Activated T-cell treated with anti-CD3 and anti-CD28 coated beads, Interleukin-2, amount 50 U/mL, for 72 hours (primary cell): ENCODE measurements at regions not wholly inside any gene's neighbourhood (a gene's known extent, or its start where the extent isn't known, plus 50 kb on each side); places are given as distances from the start of the nearest gene placed in this dataset.
"Not testable (repeated sequence)": the region's sequence is repeated elsewhere in the genome, so short reads cannot be mapped to it uniquely, and the experiment has no call there.

ENCODE experiments used
- ATAC-seq, 2 donors: fragments of 150-1000 bp; cut with Tn5 transposase; replicated peaks in 1 of 2; 2 replicates each; pipeline ENCODE4 v1.10.0; 2021; ENCODE audit warnings: moderate library complexity in 2 of 2, mild to moderate bottlenecking in 1 of 2
- DNase-seq, 2 donors: peaks; one replicate each; pipeline ENCODE4 v3.0.0; 2021 to 2022; ENCODE audit warnings: mixed read lengths in 1 of 2
- H3K27ac Mint-ChIP-seq: one replicate; pipeline ENCODE4 v1.8.0; 2022; ENCODE audit warnings: mild to moderate bottlenecking, moderate library complexity, mixed read lengths
- H3K27me3 Mint-ChIP-seq: one replicate; pipeline ENCODE4 v1.8.0; 2022; ENCODE audit warnings: low read depth, mixed read lengths
- H3K36me3 Mint-ChIP-seq, 2 donors: one replicate each; pipeline ENCODE4 v1.8.0; 2022; ENCODE audit warnings: mixed read lengths in 2 of 2, mild to moderate bottlenecking in 1 of 2; ENCODE audit not compliant: insufficient read depth in 2 of 2
- H3K4me1 Mint-ChIP-seq: one replicate; pipeline ENCODE4 v1.8.0; 2022; ENCODE audit warnings: low read depth, mixed read lengths
- H3K4me3 Mint-ChIP-seq, 2 donors: one replicate each; pipeline ENCODE4 v1.8.0; 2022; ENCODE audit warnings: mild to moderate bottlenecking in 2 of 2, mixed read lengths in 2 of 2, moderate library complexity in 2 of 2
- H3K9me3 Mint-ChIP-seq, 2 donors: one replicate each; pipeline ENCODE4 v1.8.0; 2022; ENCODE audit warnings: mixed read lengths in 2 of 2

DNA sequence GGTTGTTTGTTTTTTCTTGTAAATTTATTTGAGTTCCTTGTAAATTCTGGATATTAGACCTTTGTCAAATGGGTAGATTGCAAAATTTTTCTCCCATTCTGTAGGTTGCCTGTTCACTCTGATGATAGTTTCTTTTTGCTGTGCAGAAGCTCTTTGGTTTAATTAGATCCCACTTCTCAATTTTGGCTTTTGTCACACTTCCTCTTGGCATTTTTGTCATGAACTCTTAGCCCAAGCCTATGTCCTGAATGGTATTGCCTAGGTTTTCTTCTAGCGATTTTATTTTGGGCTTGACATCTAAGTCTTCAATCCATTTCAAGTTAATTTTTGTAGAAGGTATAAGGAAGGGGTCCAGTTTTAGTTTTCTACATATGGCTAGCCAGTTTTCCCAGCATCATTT, 82.8 kb upstream of the PHACTR1 start:
- not testable (repeated sequence) for H3K4me3 Mint-ChIP-seq, H3K36me3 Mint-ChIP-seq, H3K4me1 Mint-ChIP-seq, ATAC-seq, H3K27ac Mint-ChIP-seq, DNase-seq, H3K9me3 Mint-ChIP-seq
- peaks cover 40% of the 10 kb centered on the region for H3K27me3 Mint-ChIP-seq

DNA sequence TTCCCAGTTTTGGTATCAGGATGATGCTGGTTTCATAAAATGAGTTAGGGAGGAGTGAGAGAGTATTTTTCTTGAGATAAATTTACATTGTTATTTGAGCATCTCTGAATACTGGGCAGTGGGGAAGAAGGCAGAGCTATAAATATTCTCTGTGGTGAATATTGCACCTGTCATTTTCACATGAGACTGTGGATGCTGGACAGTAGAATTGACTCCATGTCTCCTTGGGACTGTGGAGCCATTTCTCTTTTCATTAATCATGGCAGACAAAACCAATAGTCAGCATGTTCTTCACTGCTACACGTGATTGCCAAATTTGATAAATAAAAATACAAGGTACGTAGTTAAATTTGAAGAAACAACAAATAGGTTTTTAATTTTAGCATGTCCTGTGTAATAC, 81.2 kb upstream of the PHACTR1 start:
- peaks cover 8% of the 10 kb centered on the region for H3K4me1 Mint-ChIP-seq
- peaks cover 39% of the 10 kb centered on the region for H3K27me3 Mint-ChIP-seq
- DNase-seq (no peak), ATAC-seq (no peak)
- H3K4me3 Mint-ChIP-seq, result no peak overlapping the region
- H3K27ac Mint-ChIP-seq, result no peak overlapping the region
- peaks cover 0 to 4% of the 10 kb centered on the region in 2 donors for H3K9me3 Mint-ChIP-seq
- H3K36me3 Mint-ChIP-seq, result peaks cover 3% of the 10 kb centered on the region in 2 donors

DNA sequence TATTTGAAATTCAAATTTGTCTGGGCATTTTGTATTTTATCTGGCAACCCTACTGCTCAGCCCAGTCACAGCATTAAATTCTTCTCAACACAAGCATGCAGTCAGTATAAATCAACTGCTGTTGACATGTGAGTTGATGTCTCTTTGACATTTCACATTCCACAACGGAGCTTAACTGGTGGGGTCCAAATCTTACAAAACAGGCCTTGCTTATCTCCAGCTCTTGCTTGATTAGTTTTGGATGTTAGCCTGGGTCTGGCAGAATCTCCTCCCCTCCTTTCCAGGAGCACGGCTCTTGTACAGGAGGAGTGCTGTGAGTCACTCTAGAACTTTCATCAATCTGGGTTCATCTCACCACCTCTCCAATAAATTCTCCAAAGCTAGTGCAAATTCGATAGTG, 80.8 kb upstream of the PHACTR1 start:
- DNase-seq, result no peak
- Mint-ChIP-seq H3K27ac (no peak overlapping the region), H3K9me3 (peaks cover 0 to 6% of the 10 kb centered on the region in 2 donors), H3K27me3 (peaks cover 39% of the 10 kb centered on the region), H3K36me3 (peaks cover 3% of the 10 kb centered on the region in 2 donors), H3K4me1 (peaks cover 8% of the 10 kb centered on the region), H3K4me3 (no peak overlapping the region)
- ATAC-seq, result no peak

DNA sequence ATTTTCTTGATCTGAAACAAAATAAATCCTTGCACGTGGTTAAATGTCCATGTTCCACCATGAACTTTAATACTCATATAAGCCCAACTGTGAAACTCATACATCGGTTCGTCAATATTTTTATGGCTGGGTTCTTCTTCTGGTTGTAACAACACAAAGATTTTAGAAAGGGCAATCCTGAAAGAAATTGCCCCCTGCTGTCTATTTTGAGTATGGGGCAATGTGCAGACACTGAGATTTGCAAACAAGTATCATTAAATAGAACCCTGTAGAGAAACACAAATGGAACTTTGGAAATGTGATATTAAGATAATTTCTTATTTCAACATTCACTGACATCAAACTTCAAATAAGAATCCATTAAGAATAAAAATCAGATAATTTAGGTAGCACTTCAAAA, 80.2 kb upstream of the PHACTR1 start:
- H3K27me3 Mint-ChIP-seq, result peaks cover 39% of the 10 kb centered on the region
- peaks cover 8% of the 10 kb centered on the region for H3K4me1 Mint-ChIP-seq
- H3K27ac Mint-ChIP-seq, result no peak overlapping the region
- ATAC-seq, result no peak
- no peak overlapping the region for H3K4me3 Mint-ChIP-seq
- H3K36me3 Mint-ChIP-seq, result peaks cover 3 to 5% of the 10 kb centered on the region in 2 donors
- no peak for DNase-seq
- H3K9me3 Mint-ChIP-seq, result peaks cover 0 to 6% of the 10 kb centered on the region in 2 donors

DNA sequence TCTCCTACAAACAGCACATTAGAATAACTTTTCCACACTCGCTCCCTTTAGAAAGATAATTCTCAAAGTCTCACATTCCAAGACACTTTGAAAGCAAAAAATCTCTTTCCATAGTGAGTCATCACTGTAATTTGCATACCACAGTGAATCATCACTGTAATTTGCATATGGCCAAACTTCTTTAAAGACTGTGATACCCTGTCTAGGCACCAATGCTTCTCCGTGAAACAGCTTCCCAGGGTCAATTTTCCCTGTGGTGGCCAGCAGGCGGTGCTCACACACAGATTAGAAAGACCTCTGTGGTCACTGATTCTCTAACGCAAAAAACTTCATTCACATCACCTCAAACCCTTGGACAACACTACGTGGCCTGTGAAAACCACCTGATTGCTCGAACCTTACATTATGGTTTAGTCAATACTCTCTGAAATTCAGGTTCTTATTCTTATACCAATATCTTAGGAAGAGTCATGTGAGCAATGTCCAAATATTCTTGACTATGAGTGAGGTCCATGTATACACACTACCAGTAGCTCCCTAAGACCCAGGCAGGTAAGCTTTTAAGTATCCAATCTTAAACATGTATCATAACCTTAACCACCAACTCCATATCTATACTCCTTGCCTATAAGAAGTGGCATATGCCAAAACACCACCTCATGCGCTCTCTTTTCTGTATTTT, 78.5 kb upstream of the PHACTR1 start:
- no peak overlapping the region for H3K4me3 Mint-ChIP-seq
- ATAC-seq, result peak; percentile 74 to 77

DNA sequence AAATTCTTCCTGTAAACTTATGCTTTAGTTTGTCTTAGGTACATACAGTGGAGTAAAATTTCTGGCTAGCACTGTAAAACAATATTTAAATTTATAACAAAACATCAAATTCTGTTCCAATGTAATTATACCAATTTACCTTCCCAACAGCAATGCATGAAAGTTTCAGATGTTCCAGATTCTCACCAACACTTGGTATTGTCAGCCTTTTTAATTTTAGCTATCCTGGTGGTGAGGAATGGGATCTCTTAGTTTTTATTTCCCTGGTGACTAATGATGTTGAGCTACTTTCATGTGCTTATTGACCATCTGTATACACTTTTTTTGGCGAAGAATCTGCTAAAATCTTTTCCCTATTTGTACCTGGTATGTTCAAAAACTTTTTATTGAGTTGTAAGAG, 76.1 kb upstream of the PHACTR1 start:
- DNase-seq (no peak), ATAC-seq (no peak)
- Mint-ChIP-seq H3K36me3 (peaks cover 0 to 1% of the 10 kb centered on the region in 2 donors), H3K4me1 (peaks cover 8% of the 10 kb centered on the region), H3K9me3 (peaks cover 4 to 5% of the 10 kb centered on the region in 2 donors), H3K27me3 (peaks cover 19% of the 10 kb centered on the region), H3K4me3 (no peak overlapping the region), H3K27ac (no peak overlapping the region)

More for the DNA sequence above, 78.5 kb upstream of the PHACTR1 start:
- Mint-ChIP-seq H3K36me3 (peaks cover 3 to 5% of the 10 kb centered on the region in 2 donors), H3K4me1 (peaks cover 8% of the 10 kb centered on the region), H3K9me3 (peaks cover 1 to 6% of the 10 kb centered on the region in 2 donors), H3K27me3 (peaks cover 36% of the 10 kb centered on the region), H3K27ac (no peak overlapping the region)
- peak; percentile 46 to 51 for DNase-seq

DNA sequence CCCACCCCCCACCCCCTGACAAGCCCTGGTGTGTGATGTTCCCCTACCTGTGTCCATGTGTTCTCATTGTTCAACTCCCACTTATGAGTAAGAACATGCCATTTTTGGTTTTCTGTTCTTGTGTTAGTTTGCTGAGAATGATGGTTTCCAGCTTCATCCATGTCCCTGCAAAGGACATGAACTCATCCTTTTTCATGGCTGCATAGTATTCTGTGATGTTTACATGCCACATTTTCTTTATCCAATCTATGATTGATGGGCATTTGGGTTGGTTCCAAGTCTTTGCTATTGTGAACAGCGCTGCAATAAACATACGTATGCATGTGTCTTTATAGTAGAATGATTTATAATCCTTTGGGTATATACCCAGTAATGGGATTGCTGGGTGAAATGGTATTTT, 74.8 kb upstream of the PHACTR1 start:
- not testable (repeated sequence) for H3K27me3 Mint-ChIP-seq, H3K9me3 Mint-ChIP-seq, H3K4me3 Mint-ChIP-seq, H3K27ac Mint-ChIP-seq, H3K4me1 Mint-ChIP-seq, ATAC-seq, DNase-seq, H3K36me3 Mint-ChIP-seq

DNA sequence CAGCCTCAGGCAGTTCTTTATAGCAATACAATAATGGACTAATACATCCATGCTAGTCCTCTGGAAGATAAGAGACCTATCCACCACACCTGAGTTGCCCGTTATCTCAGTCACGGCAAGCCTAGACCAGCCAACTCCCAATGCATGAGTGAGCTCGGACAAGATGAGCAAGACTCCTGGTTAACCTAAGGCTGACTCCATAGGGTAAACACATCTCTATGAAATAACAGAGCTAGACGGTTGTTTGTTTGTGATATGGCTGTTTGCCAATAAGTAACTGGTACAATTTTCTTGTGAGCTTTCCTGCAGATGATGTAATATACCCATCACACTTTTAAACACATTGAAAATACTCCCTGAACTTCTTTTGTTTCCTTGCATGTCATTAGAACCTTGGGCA, 70.6 kb upstream of the PHACTR1 start:
- no peak for ATAC-seq
- H3K36me3 Mint-ChIP-seq, result peaks cover 0 to under 1% of the 10 kb centered on the region in 2 donors

DNA sequence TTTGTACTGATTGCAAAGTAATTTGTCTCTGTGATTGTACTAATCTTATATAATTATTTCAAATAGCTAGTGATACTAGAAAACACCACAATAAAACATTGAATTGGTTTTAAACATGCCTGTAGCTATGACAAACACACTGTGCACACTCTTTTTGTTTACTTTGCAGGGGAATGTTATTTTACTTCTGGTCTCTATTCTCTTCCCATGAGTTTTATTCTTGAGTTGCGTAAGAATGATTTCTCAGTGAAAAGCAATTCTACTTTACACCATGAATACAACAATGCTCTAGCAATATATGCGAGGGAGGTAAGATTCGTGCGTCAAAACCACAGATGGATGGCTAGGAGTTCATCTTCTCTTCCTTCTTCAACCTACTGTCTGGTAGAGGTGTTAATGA, 68.4 kb upstream of the PHACTR1 start:
- no peak for ATAC-seq
- no peak for DNase-seq
- peaks cover 3% of the 10 kb centered on the region in 2 donors for H3K9me3 Mint-ChIP-seq
- H3K4me3 Mint-ChIP-seq, result no peak overlapping the region
- H3K36me3 Mint-ChIP-seq, result no peaks in the 10 kb centered on the region
- peaks cover 6% of the 10 kb centered on the region for H3K27me3 Mint-ChIP-seq
- H3K4me1 Mint-ChIP-seq, result no peaks in the 10 kb centered on the region
- H3K27ac Mint-ChIP-seq, result no peak overlapping the region

More for the DNA sequence above, 70.6 kb upstream of the PHACTR1 start:
- no peak overlapping the region for H3K4me3 Mint-ChIP-seq
- DNase-seq, result no peak
- no peaks in the 10 kb centered on the region for H3K4me1 Mint-ChIP-seq
- peaks cover 3 to 4% of the 10 kb centered on the region in 2 donors for H3K9me3 Mint-ChIP-seq
- no peaks in the 10 kb centered on the region for H3K27me3 Mint-ChIP-seq
- H3K27ac Mint-ChIP-seq, result no peak overlapping the region

DNA sequence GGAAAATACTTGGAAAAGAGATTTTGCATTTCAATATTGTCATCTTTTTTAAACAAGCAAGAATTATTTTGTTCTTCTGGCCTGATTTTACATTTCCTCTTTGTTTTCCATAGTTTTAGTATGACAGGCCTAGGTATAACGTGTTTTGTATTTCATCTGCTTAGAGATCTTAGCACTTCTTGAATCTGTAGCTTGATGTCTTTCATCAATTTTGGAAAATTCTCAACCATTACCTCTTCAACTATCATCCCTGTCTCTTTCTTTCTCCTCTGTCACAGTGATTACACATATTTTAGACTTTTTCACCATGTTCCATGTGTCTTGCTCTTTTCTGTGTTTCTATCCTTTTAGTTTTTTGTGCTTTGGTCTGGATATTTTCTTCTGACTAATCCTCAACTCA, 67.2 kb upstream of the PHACTR1 start:
- Mint-ChIP-seq H3K4me3 (no peak overlapping the region), H3K4me1 (no peaks in the 10 kb centered on the region), H3K36me3 (no peaks in the 10 kb centered on the region), H3K27ac (no peak overlapping the region), H3K9me3 (no peaks in the 10 kb centered on the region), H3K27me3 (peaks cover 6% of the 10 kb centered on the region)
- ATAC-seq, result no peak
- no peak for DNase-seq

DNA sequence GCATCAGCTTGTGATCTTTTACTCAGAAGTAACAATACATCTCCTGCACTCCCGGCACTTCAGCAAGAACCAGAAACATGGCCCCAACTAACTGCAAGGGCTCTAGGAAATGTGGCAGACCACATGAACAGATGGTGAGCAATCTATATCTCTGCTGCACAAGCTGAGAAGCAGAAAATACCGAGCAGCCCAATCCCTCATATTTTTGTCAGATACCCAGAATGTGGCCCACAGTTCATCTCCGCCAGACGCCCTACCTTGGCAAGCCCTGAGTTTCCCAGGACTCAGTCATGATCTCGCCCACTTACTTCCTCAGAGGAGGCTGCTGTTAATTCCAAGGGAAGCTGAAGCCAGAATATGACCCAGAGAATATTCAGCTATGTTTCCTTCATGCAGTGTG, 63.1 kb upstream of the PHACTR1 start:
- ATAC-seq, result no peak
- Mint-ChIP-seq H3K27me3 (peaks cover 6% of the 10 kb centered on the region), H3K4me1 (peaks cover 6% of the 10 kb centered on the region), H3K9me3 (no peaks in the 10 kb centered on the region), H3K4me3 (no peak overlapping the region), H3K27ac (peak overlapping the region; percentile 14), H3K36me3 (no peaks in the 10 kb centered on the region)
- DNase-seq, result no peak

DNA sequence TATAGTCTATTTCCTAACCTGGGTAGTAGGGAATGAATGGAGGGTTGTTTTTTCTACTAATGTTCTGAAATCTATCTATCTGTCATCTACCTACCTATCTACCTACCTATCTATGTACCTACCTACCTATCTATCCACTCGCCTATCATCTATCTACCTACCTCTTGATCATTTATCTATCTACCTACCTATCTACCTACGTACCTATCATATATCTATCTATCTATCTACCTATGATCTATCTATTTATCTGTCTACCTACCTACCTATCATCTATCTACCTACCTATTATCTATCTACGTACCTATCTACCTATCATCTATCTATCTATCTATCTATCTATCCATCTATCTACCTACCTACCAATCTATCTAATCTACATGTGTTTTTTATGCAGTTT, 62.5 kb upstream of the PHACTR1 start:
- H3K9me3 Mint-ChIP-seq, result no peaks in the 10 kb centered on the region
- H3K27ac Mint-ChIP-seq, result peak overlapping the region; percentile 14
- DNase-seq (no peak), ATAC-seq (no peak)
- no peak overlapping the region for H3K4me3 Mint-ChIP-seq
- peaks cover 6% of the 10 kb centered on the region for H3K4me1 Mint-ChIP-seq
- H3K27me3 Mint-ChIP-seq, result peaks cover 6% of the 10 kb centered on the region
- no peaks in the 10 kb centered on the region for H3K36me3 Mint-ChIP-seq

DNA sequence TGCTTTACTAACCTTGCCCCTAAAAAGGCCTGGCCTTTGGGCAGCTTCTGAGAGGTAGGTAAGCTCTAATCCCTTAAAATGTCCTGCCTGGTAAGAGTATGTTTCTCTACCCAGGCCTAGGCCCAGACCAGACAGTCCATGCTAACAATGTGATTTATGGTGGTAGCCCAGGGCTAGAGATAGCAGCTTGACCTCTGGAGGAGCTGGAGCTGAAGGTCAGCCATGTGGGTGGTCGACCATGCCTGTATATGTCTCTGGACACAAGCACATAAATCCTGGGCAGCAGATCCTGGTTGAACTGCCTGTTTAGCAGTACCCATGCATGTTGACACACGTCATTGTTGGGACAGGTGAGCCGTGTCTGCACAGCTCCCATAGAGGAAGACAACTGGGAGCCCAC, 62.1 kb upstream of the PHACTR1 start:
- Mint-ChIP-seq H3K9me3 (no peaks in the 10 kb centered on the region), H3K4me1 (peaks cover 6% of the 10 kb centered on the region), H3K4me3 (no peak overlapping the region), H3K27ac (no peak overlapping the region), H3K27me3 (peaks cover 6% of the 10 kb centered on the region), H3K36me3 (no peaks in the 10 kb centered on the region)
- ATAC-seq, result no peak
- no peak for DNase-seq

DNA sequence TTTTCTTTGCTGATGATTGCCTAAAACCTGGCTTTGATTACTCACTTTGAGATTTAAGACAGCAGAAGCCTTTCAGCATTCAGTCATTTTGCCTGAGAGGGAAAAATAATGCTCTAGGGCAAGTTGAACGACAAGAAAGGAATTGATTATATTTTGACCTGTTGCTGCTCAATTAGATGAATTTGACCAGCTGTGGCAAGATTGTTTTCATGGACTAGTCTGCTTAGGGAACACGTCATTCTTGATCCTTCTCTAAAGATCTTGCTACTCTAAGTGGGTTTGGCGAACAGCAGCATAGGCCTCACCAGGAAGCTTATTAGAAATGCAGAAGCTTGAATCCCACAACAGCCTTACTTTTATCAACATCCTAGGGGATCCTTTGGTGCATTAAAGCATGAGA, 59.7 kb upstream of the PHACTR1 start:
- Mint-ChIP-seq H3K4me1 (peaks cover 6% of the 10 kb centered on the region), H3K27ac (no peak overlapping the region), H3K27me3 (peaks cover 5% of the 10 kb centered on the region), H3K36me3 (no peaks in the 10 kb centered on the region), H3K9me3 (no peaks in the 10 kb centered on the region), H3K4me3 (no peak overlapping the region)
- ATAC-seq (no peak), DNase-seq (no peak)
